ENCODE measurements at regions not wholly inside any gene's neighbourhood (a gene's known extent, or its start where the extent isn't known, plus 50 kb on each side); places are given as distances from the start of the nearest gene placed in this dataset.
A peak's percentile ranks its signal among the peaks of the same experiment; 100 is the strongest.
"Not testable (repeated sequence)": the region's sequence is repeated elsewhere in the genome, so short reads cannot be mapped to it uniquely, and the experiment has no call there.

- FAIRE-seq, result no peak
- POLR2A ChIA-PET, result no interaction called here
Observed at GRCh38 chr15:79154483-79155135, 64.0 kb upstream of the RASGRF1 start.

DNA sequence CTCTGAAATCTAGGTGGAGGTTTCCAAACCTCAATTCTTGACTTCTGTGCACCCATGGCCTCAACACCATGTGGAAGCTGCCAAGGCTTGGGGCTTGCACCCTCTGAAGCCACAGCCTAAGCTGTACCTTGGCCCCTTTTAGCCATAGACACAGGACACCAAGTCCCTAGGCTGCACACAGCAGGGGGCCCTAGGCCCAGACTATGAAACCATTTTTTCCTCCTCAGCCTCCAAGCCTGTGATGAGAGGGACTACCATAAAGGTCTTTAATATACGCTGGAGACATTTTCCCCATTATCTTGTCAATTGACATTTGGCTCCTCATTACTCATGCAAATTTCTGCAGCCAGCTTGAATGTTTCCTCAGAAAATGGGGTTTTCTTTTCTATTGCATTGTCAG, 53.7 kb upstream of the RASGRF1 start:
- in situ Hi-C loops (cut with HindIII; ENCODE audit: extremely low pct_ligation_motif_present, low pct_unique_long_range_greater_than_20kb); H3K27ac ChIP-seq (ENCODE audit: extremely low read length, insufficient read depth, low read length); H3K79me2 ChIP-seq (ENCODE audit: insufficient read depth, low read length); BruUV-seq (replicated peaks); intact Hi-C loops (cut with micrococcal nuclease; ENCODE audit: unreplicated experiment); H3K4me3 ChIP-seq (replicated peaks in 1 of 3; ENCODE audit: insufficient read depth in 1 of 3, low read depth in 2 of 3, low read length in 3 of 3); DNase-seq (ENCODE audit: low spot score); ATAC-seq; H3K36me3 ChIP-seq (replicated peaks in 1 of 2; ENCODE audit: control insufficient read depth in 1 of 2, insufficient read depth in 2 of 2, low read length in 2 of 2); H3K9ac ChIP-seq (ENCODE audit: insufficient read depth, low read depth, low read length); H2AFZ ChIP-seq (ENCODE audit: low read length); H3K27me3 ChIP-seq (ENCODE audit: control insufficient read depth in 1 of 2, insufficient read depth in 2 of 2, low read length in 2 of 2); FAIRE-seq; H3K4me1 ChIP-seq (ENCODE audit: insufficient read depth, low read length); POLR2A ChIA-PET; H4K20me1 ChIP-seq (ENCODE audit: insufficient read depth, low read length); CTCF ChIA-PET (ENCODE audit: low intra/inter-chr PET ratio, low total read pairs); H3K4me2 ChIP-seq (ENCODE audit: low read depth, low read length): not testable (repeated sequence)
- 0% methylated on average over 1 of the region's 1 CpG for WGBS (ENCODE audit: low lambda C conversion rate)
- peaks cover 43% of the 10 kb centered on the region for H3K9me3 ChIP-seq (ENCODE audit: low read length)

More at GRCh38 chr15:79154483-79155135, 64.0 kb upstream of the RASGRF1 start:
- CTCF ChIA-PET (ENCODE audit: low intra/inter-chr PET ratio, low total read pairs), result no interaction called here
- ATAC-seq (no peak), DNase-seq (ENCODE audit: low spot score) (no peak)
- H3K27ac ChIP-seq (ENCODE audit: extremely low read length, insufficient read depth, low read length), result no peak overlapping the region
- no peak overlapping the region for H3K4me2 ChIP-seq (ENCODE audit: low read depth, low read length)
- no peaks in the 10 kb centered on the region for H3K4me1 ChIP-seq (ENCODE audit: insufficient read depth, low read length)
- H2AFZ ChIP-seq (ENCODE audit: low read length), result no peak overlapping the region
- no peaks in the 10 kb centered on the region for H4K20me1 ChIP-seq (ENCODE audit: insufficient read depth, low read length)
- no peaks in the 10 kb centered on the region for H3K79me2 ChIP-seq (ENCODE audit: insufficient read depth, low read length)
- H3K4me3 ChIP-seq (replicated peaks in 1 of 3; ENCODE audit: insufficient read depth in 1 of 3, low read depth in 2 of 3, low read length in 3 of 3), result no peak overlapping the region
- H3K36me3 ChIP-seq (replicated peaks in 1 of 2; ENCODE audit: control insufficient read depth in 1 of 2, insufficient read depth in 2 of 2, low read length in 2 of 2), result no peaks in the 10 kb centered on the region
- peak; percentile 60; the same call in 1 of the 2 replicates for TF ChIP-seq RFX1 (IDR thresholded peaks at IDR 0.05)
- no peak for TF ChIP-seq MBD4 (IDR thresholded peaks at IDR 0.05; ENCODE audit: borderline replicate concordance, low read length)
- TF ChIP-seq RFX3 (CRISPR knock-in tag; IDR thresholded peaks at IDR 0.05), result peak; percentile 43
- no peak for TF ChIP-seq FOXP1 (IDR thresholded peaks at IDR 0.05)
- TF ChIP-seq FOXP1 (CRISPR knock-in tag; IDR thresholded peaks at IDR 0.05), result no peak
- TF ChIP-seq, protein P1, sequence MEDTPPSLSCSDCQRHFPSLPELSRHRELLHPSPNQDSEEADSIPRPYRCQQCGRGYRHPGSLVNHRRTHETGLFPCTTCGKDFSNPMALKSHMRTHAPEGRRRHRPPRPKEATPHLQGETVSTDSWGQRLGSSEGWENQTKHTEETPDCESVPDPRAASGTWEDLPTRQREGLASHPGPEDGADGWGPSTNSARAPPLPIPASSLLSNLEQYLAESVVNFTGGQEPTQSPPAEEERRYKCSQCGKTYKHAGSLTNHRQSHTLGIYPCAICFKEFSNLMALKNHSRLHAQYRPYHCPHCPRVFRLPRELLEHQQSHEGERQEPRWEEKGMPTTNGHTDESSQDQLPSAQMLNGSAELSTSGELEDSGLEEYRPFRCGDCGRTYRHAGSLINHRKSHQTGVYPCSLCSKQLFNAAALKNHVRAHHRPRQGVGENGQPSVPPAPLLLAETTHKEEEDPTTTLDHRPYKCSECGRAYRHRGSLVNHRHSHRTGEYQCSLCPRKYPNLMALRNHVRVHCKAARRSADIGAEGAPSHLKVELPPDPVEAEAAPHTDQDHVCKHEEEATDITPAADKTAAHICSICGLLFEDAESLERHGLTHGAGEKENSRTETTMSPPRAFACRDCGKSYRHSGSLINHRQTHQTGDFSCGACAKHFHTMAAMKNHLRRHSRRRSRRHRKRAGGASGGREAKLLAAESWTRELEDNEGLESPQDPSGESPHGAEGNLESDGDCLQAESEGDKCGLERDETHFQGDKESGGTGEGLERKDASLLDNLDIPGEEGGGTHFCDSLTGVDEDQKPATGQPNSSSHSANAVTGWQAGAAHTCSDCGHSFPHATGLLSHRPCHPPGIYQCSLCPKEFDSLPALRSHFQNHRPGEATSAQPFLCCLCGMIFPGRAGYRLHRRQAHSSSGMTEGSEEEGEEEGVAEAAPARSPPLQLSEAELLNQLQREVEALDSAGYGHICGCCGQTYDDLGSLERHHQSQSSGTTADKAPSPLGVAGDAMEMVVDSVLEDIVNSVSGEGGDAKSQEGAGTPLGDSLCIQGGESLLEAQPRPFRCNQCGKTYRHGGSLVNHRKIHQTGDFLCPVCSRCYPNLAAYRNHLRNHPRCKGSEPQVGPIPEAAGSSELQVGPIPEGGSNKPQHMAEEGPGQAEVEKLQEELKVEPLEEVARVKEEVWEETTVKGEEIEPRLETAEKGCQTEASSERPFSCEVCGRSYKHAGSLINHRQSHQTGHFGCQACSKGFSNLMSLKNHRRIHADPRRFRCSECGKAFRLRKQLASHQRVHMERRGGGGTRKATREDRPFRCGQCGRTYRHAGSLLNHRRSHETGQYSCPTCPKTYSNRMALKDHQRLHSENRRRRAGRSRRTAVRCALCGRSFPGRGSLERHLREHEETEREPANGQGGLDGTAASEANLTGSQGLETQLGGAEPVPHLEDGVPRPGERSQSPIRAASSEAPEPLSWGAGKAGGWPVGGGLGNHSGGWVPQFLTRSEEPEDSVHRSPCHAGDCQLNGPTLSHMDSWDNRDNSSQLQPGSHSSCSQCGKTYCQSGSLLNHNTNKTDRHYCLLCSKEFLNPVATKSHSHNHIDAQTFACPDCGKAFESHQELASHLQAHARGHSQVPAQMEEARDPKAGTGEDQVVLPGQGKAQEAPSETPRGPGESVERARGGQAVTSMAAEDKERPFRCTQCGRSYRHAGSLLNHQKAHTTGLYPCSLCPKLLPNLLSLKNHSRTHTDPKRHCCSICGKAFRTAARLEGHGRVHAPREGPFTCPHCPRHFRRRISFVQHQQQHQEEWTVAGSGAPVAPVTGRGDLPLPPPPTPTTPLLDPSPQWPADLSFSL (CRISPR knock-in tag; IDR thresholded peaks at IDR 0.05), result no peak
- no peak for TF ChIP-seq SYNCRIP (IDR thresholded peaks at IDR 0.05; ENCODE audit: insufficient read depth, low read depth, low read length)
- no peak for TF ChIP-seq TBP (CRISPR knock-in tag; IDR thresholded peaks at IDR 0.05)
- H3K9ac ChIP-seq (ENCODE audit: insufficient read depth, low read depth, low read length), result no peak overlapping the region
- 4% methylated on average over 9 of the region's 9 CpGs for WGBS (ENCODE audit: low lambda C conversion rate)
- intact Hi-C loops (cut with micrococcal nuclease; ENCODE audit: unreplicated experiment), result no loop called here
- H3K9me3 ChIP-seq (ENCODE audit: low read length), result peaks cover 6% of the 10 kb centered on the region; the same call in 1 of the 2 replicates
- BruUV-seq (replicated peaks), result no TSS peak
- in situ Hi-C loops (cut with HindIII; ENCODE audit: extremely low pct_ligation_motif_present, low pct_unique_long_range_greater_than_20kb), result no loop called here
- H3K27me3 ChIP-seq (ENCODE audit: control insufficient read depth in 1 of 2, insufficient read depth in 2 of 2, low read length in 2 of 2), result peaks cover 0 to 5% of the 10 kb centered on the region in 2 experiments; a peak in 1 of 5 replicates

All from HepG2 (cell line).